ENCODE measurements at regions not wholly inside any gene's neighbourhood (a gene's known extent, or its start where the extent isn't known, plus 50 kb on each side); places are given as distances from the start of the nearest gene placed in this dataset.

GRCh38 chr6:139636391-139636790 lies 261.9 kb upstream of the CITED2 start:
- TF ChIP-seq CTCF (IDR thresholded peaks at IDR 0.05; ENCODE audit: poor library complexity) (no peak), EZH2 (IDR thresholded peaks at IDR 0.05; ENCODE audit: borderline replicate concordance) (no peak), EZH2phosphoT487 (IDR thresholded peaks at IDR 0.05; ENCODE audit: low read depth, severe bottlenecking, unreplicated experiment) (no peak)

Measured in hepatocyte (in vitro differentiated cells).